DND-41 (cell line): ENCODE measurements at regions not wholly inside any gene's neighbourhood (a gene's known extent, or its start where the extent isn't known, plus 50 kb on each side); places are given as distances from the start of the nearest gene placed in this dataset.

Experiments used
- ATAC-seq: fragments of 200-7000 bp; cut with Tn5 transposase; 3 replicates; pipeline ENCODE4 v1.9.1; 2021; ENCODE audit warnings: low read depth; ENCODE audit not compliant: insufficient read depth
- DNase-seq: peaks from one replicate; pipeline ENCODE4 v3.0.0-alpha.2; 2020
- H2AFZ ChIP-seq: 2 replicates; pipeline ENCODE4 v1.6.0; 2012; ENCODE audit warnings: low read depth, low read length
- H3K27ac ChIP-seq: 2 replicates; pipeline ENCODE4 v1.5.1; 2012; ENCODE audit warnings: low read length, inconsistent platforms
- H3K27me3 ChIP-seq: fragments of 200-600 bp; sonication (generic); 2 replicates; pipeline ENCODE4 v1.6.0; 2012; ENCODE audit warnings: low read length, mild to moderate bottlenecking, inconsistent platforms; ENCODE audit not compliant: insufficient read depth, poor library complexity
- H3K36me3 ChIP-seq: 2 replicates; pipeline ENCODE4 v1.5.1; 2012; ENCODE audit warnings: low read length, inconsistent platforms; ENCODE audit not compliant: insufficient read depth
- H3K4me1 ChIP-seq: 2 replicates; pipeline ENCODE4 v1.5.1; 2012; ENCODE audit warnings: mild to moderate bottlenecking, low read length; ENCODE audit not compliant: insufficient read depth
- H3K4me2 ChIP-seq: 2 replicates; pipeline ENCODE4 v1.6.0; 2012; ENCODE audit warnings: mild to moderate bottlenecking, moderate library complexity, low read length, inconsistent platforms; ENCODE audit not compliant: insufficient read depth
- H3K4me3 ChIP-seq, 2 experiments: fragments of 200-600 bp in 1 of 2; shearing (Covaris generic) in 1 of 2; 2 replicates each; pipeline ENCODE4 v1.5.1; 2012 to 2016; ENCODE audit warnings: inconsistent platforms in 2 of 2, low read length in 2 of 2, mild to moderate bottlenecking in 2 of 2, low read depth in 1 of 2, moderate library complexity in 1 of 2
- H3K79me2 ChIP-seq: 2 replicates; pipeline ENCODE4 v1.6.0; 2012; ENCODE audit warnings: low read length, inconsistent platforms; ENCODE audit not compliant: insufficient read depth
- H3K9ac ChIP-seq: 2 replicates; pipeline ENCODE4 v1.6.0; 2012; ENCODE audit warnings: low read depth, mild to moderate bottlenecking, inconsistent platforms, low read length, moderate library complexity
- H3K9me3 ChIP-seq: 2 replicates; pipeline ENCODE4 v1.5.1; 2012; ENCODE audit warnings: low read length, moderate library complexity, mild to moderate bottlenecking, inconsistent platforms; ENCODE audit not compliant: insufficient read depth, severe bottlenecking
- H4K20me1 ChIP-seq: 2 replicates; pipeline ENCODE4 v1.6.0; 2012; ENCODE audit warnings: low read length; ENCODE audit not compliant: insufficient read depth
- EZH2 ChIP-seq: IDR thresholded peaks from 3 replicates; pipeline ENCODE4 v1.6.1; 2012; ENCODE audit warnings: borderline replicate concordance, low read depth, mild to moderate bottlenecking, moderate library complexity, low read length, inconsistent platforms; ENCODE audit not compliant: severe bottlenecking
- TF ChIP-seq, protein P1 (sequence below): IDR thresholded peaks from 2 replicates; pipeline ENCODE4 v1.5.1; 2012; ENCODE audit warnings: borderline replicate concordance, low read length, moderate library complexity, mild to moderate bottlenecking; ENCODE audit not compliant: poor library complexity, severe bottlenecking; ENCODE audit errors: extremely low read depth

DNA sequence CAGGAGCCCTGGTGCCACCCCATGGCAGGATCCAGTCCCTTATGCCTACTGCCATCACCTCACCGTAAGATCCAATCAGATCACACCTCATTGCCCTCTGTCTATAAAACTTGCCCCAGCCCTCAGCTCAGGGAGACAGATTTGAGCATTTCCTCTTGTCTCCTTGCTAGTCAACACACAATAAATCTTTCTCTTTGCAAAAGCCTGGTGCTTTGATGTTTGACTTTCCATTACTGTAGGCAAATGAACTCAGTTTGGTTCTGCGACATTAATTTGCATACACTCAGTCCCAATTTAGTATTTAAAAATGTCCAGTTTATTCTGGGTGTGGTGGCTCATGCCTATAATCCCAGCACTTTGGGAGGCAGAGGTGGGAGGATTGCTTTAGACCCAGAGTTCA, 188.4 kb downstream of the AEBP2 start:
- ATAC-seq (no peak), DNase-seq (no peak)
- no peak for TF ChIP-seq EZH2
- TF ChIP-seq, protein P1, sequence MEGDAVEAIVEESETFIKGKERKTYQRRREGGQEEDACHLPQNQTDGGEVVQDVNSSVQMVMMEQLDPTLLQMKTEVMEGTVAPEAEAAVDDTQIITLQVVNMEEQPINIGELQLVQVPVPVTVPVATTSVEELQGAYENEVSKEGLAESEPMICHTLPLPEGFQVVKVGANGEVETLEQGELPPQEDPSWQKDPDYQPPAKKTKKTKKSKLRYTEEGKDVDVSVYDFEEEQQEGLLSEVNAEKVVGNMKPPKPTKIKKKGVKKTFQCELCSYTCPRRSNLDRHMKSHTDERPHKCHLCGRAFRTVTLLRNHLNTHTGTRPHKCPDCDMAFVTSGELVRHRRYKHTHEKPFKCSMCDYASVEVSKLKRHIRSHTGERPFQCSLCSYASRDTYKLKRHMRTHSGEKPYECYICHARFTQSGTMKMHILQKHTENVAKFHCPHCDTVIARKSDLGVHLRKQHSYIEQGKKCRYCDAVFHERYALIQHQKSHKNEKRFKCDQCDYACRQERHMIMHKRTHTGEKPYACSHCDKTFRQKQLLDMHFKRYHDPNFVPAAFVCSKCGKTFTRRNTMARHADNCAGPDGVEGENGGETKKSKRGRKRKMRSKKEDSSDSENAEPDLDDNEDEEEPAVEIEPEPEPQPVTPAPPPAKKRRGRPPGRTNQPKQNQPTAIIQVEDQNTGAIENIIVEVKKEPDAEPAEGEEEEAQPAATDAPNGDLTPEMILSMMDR: no peak
- H3K4me3 ChIP-seq: no peak overlapping the region
- H4K20me1 ChIP-seq: no peaks in the 10 kb centered on the region
- H3K79me2 ChIP-seq: no peaks in the 10 kb centered on the region
- H3K9ac ChIP-seq: no peak overlapping the region
- no peaks in the 10 kb centered on the region for H3K4me1 ChIP-seq
- no peak overlapping the region for H2AFZ ChIP-seq
- no peaks in the 10 kb centered on the region for H3K36me3 ChIP-seq
- no peaks in the 10 kb centered on the region for H3K9me3 ChIP-seq
- no peak overlapping the region for H3K4me2 ChIP-seq
- H3K27me3 ChIP-seq: no peaks in the 10 kb centered on the region
- no peak overlapping the region for H3K27ac ChIP-seq

- no peaks in the 10 kb centered on the region for H3K79me2 ChIP-seq
- ATAC-seq (no peak), DNase-seq (no peak)
- H3K4me2 ChIP-seq: no peak overlapping the region
- TF ChIP-seq, protein P1: no peak
- no peak for TF ChIP-seq EZH2
- H2AFZ ChIP-seq: no peak overlapping the region
- no peaks in the 10 kb centered on the region for H4K20me1 ChIP-seq
- H3K27me3 ChIP-seq: no peaks in the 10 kb centered on the region
- no peak overlapping the region for H3K4me3 ChIP-seq
- H3K4me1 ChIP-seq: no peaks in the 10 kb centered on the region
- no peak overlapping the region for H3K9ac ChIP-seq
- no peaks in the 10 kb centered on the region for H3K9me3 ChIP-seq
- H3K27ac ChIP-seq: no peak overlapping the region
- H3K36me3 ChIP-seq: no peaks in the 10 kb centered on the region
Observed at GRCh38 chr12:19630536-19630935, 191.2 kb downstream of the AEBP2 start.

DNA sequence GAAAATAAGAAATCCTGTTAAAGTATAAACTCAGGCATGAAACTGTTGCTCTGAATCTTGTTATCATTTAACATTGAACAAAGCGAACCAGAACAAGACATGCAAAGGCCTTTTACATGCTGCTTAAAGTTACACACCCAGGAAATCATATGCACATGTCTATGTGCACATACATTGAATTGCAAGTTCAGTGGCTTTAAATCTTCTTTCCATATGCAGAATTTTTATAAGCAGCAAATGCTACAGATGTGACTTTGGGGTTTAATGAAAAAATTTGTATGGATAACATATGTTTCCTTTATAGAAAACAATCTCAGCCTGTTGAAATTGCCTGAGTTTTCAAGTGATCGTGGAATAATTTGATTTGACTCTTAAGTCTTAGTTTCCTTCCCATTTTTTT, 193.9 kb downstream of the AEBP2 start:
- Histone ChIP-seq H3K27me3 (no peaks in the 10 kb centered on the region), H2AFZ (no peak overlapping the region), H3K79me2 (no peaks in the 10 kb centered on the region), H4K20me1 (no peaks in the 10 kb centered on the region), H3K4me1 (no peaks in the 10 kb centered on the region), H3K36me3 (no peaks in the 10 kb centered on the region), H3K9ac (no peak overlapping the region), H3K4me2 (no peak overlapping the region), H3K27ac (no peak overlapping the region), H3K4me3 (no peak overlapping the region), H3K9me3 (no peaks in the 10 kb centered on the region)
- DNase-seq (no peak), ATAC-seq (no peak)
- TF ChIP-seq, protein P1: no peak
- no peak for TF ChIP-seq EZH2

- ATAC-seq: no peak
- DNase-seq: no peak
- H3K4me3 ChIP-seq: no peak overlapping the region
- H4K20me1 ChIP-seq: no peaks in the 10 kb centered on the region
- TF ChIP-seq, protein P1: no peak
- no peak for TF ChIP-seq EZH2
- no peaks in the 10 kb centered on the region for H3K4me1 ChIP-seq
- no peak overlapping the region for H2AFZ ChIP-seq
- H3K9me3 ChIP-seq: no peaks in the 10 kb centered on the region
- no peaks in the 10 kb centered on the region for H3K36me3 ChIP-seq
- no peak overlapping the region for H3K4me2 ChIP-seq
- H3K9ac ChIP-seq: no peak overlapping the region
- H3K27ac ChIP-seq: no peak overlapping the region
- no peaks in the 10 kb centered on the region for H3K79me2 ChIP-seq
- no peaks in the 10 kb centered on the region for H3K27me3 ChIP-seq
Observed at GRCh38 chr12:19633641-19634040, 194.3 kb downstream of the AEBP2 start.
